ENCODE measurements at regions not wholly inside any gene's neighbourhood (a gene's known extent, or its start where the extent isn't known, plus 50 kb on each side); places are given as distances from the start of the nearest gene placed in this dataset.

- ChIA-PET POLR2A (no interaction called here), CTCF (no interaction called here)
- DNase-seq (ENCODE audit: extremely low spot score), result no peak
- TF ChIP-seq SUZ12 (IDR thresholded peaks at IDR 0.05) (no peak), SP1 (IDR thresholded peaks at IDR 0.05) (no peak), FOXA1 (IDR thresholded peaks at IDR 0.05) (no peak), NFRKB (IDR thresholded peaks at IDR 0.05) (no peak), CTBP1 (IDR thresholded peaks at IDR 0.05; ENCODE audit: borderline replicate concordance) (no peak), FOXK2 (IDR thresholded peaks at IDR 0.05) (no peak), HDGF (IDR thresholded peaks at IDR 0.05; ENCODE audit: borderline replicate concordance) (no peak), L3MBTL2 (conservative IDR thresholded peaks at IDR 0.05) (no peak), FOXM1 (IDR thresholded peaks at IDR 0.05; ENCODE audit: borderline replicate concordance) (no peak), ELF4 (IDR thresholded peaks at IDR 0.05) (no peak), ARNT (IDR thresholded peaks at IDR 0.05) (no peak), LEF1 (IDR thresholded peaks at IDR 0.05; ENCODE audit: borderline replicate concordance) (no peak), TARDBP (IDR thresholded peaks at IDR 0.05) (no peak), BHLHE40 (IDR thresholded peaks at IDR 0.05; ENCODE audit: borderline replicate concordance) (no peak), PKNOX1 (IDR thresholded peaks at IDR 0.05) (no peak), ZNF384 (IDR thresholded peaks at IDR 0.05) (no peak)
Measured at GRCh38 chr5:7040111-7040510, 326.9 kb downstream of the TENT4A start.

- TF ChIP-seq CTBP1 (IDR thresholded peaks at IDR 0.05; ENCODE audit: borderline replicate concordance) (no peak), ARNT (IDR thresholded peaks at IDR 0.05) (no peak), ELF4 (IDR thresholded peaks at IDR 0.05) (no peak), NFRKB (IDR thresholded peaks at IDR 0.05) (no peak), FOXA1 (IDR thresholded peaks at IDR 0.05) (no peak), TARDBP (IDR thresholded peaks at IDR 0.05) (no peak), L3MBTL2 (conservative IDR thresholded peaks at IDR 0.05) (no peak), FOXK2 (IDR thresholded peaks at IDR 0.05) (no peak), ZNF384 (IDR thresholded peaks at IDR 0.05) (no peak)
- no peak for DNase-seq (ENCODE audit: extremely low spot score)
- POLR2A ChIA-PET, result no interaction called here
- CTCF ChIA-PET, result no interaction called here
Measured at GRCh38 chr5:7043797-7044196, 330.6 kb downstream of the TENT4A start.

GRCh38 chr5:7047511-7048261, 334.5 kb downstream of the TENT4A start:
- ChIA-PET POLR2A (no interaction called here), CTCF (no interaction called here)
- TF ChIP-seq FOXM1 (IDR thresholded peaks at IDR 0.05; ENCODE audit: borderline replicate concordance) (no peak), HDGF (IDR thresholded peaks at IDR 0.05; ENCODE audit: borderline replicate concordance) (no peak), SUZ12 (IDR thresholded peaks at IDR 0.05) (no peak), PKNOX1 (IDR thresholded peaks at IDR 0.05) (no peak)
- no peak for DNase-seq (ENCODE audit: extremely low spot score)

- TF ChIP-seq SP1 (IDR thresholded peaks at IDR 0.05), result no peak
- TF ChIP-seq FOXK2 (IDR thresholded peaks at IDR 0.05), result no peak
- TF ChIP-seq TARDBP (IDR thresholded peaks at IDR 0.05), result no peak
- TF ChIP-seq ZNF384 (IDR thresholded peaks at IDR 0.05), result no peak
- no peak for TF ChIP-seq CTBP1 (IDR thresholded peaks at IDR 0.05; ENCODE audit: borderline replicate concordance)
- no peak for TF ChIP-seq NFRKB (IDR thresholded peaks at IDR 0.05)
- no peak for TF ChIP-seq FOXA1 (IDR thresholded peaks at IDR 0.05)
- no peak for TF ChIP-seq PKNOX1 (IDR thresholded peaks at IDR 0.05)
- TF ChIP-seq SUZ12 (IDR thresholded peaks at IDR 0.05), result no peak
- DNase-seq (ENCODE audit: extremely low spot score), result no peak
- ChIA-PET CTCF (no interaction called here), POLR2A (no interaction called here)
Measured at GRCh38 chr5:7050986-7051385, 337.8 kb downstream of the TENT4A start.

GRCh38 chr5:7053125-7053524, 339.9 kb downstream of the TENT4A start:
- DNase-seq (ENCODE audit: extremely low spot score), result no peak
- ChIA-PET POLR2A (no interaction called here), CTCF (no interaction called here)
- TF ChIP-seq BHLHE40 (IDR thresholded peaks at IDR 0.05; ENCODE audit: borderline replicate concordance), result no peak
- no peak for TF ChIP-seq FOXK2 (IDR thresholded peaks at IDR 0.05)
- no peak for TF ChIP-seq LEF1 (IDR thresholded peaks at IDR 0.05; ENCODE audit: borderline replicate concordance)
- TF ChIP-seq PKNOX1 (IDR thresholded peaks at IDR 0.05), result no peak
- TF ChIP-seq SP1 (IDR thresholded peaks at IDR 0.05), result no peak
- TF ChIP-seq ARNT (IDR thresholded peaks at IDR 0.05), result no peak
- TF ChIP-seq TARDBP (IDR thresholded peaks at IDR 0.05), result no peak
- no peak for TF ChIP-seq FOXA1 (IDR thresholded peaks at IDR 0.05)
- TF ChIP-seq HDGF (IDR thresholded peaks at IDR 0.05; ENCODE audit: borderline replicate concordance), result no peak
- no peak for TF ChIP-seq CTBP1 (IDR thresholded peaks at IDR 0.05; ENCODE audit: borderline replicate concordance)
- no peak for TF ChIP-seq L3MBTL2 (conservative IDR thresholded peaks at IDR 0.05)
- TF ChIP-seq ZNF384 (IDR thresholded peaks at IDR 0.05), result no peak
- TF ChIP-seq FOXM1 (IDR thresholded peaks at IDR 0.05; ENCODE audit: borderline replicate concordance), result no peak
- no peak for TF ChIP-seq SUZ12 (IDR thresholded peaks at IDR 0.05)
- no peak for TF ChIP-seq NFRKB (IDR thresholded peaks at IDR 0.05)
- no peak for TF ChIP-seq ELF4 (IDR thresholded peaks at IDR 0.05)

All from HEK293T (cell line).